KMS-11 (cell line): ENCODE measurements at regions not wholly inside any gene's neighbourhood (a gene's known extent, or its start where the extent isn't known, plus 50 kb on each side); places are given as distances from the start of the nearest gene placed in this dataset.

ENCODE experiments used
- H2AFZ ChIP-seq: fragments of 200-600 bp; sonication (generic); 2 replicates; pipeline ENCODE4 v1.6.1; 2016; ENCODE audit warnings: antibody characterized with exemption, mixed run types, low read depth
- H3K27ac ChIP-seq: fragments of 200-600 bp; sonication (generic); 2 replicates; pipeline ENCODE4 v1.6.1; 2016; ENCODE audit warnings: mild to moderate bottlenecking, mixed run types
- H3K27me3 ChIP-seq: fragments of 200-600 bp; sonication (generic); 2 replicates; pipeline ENCODE4 v1.6.1; 2017; ENCODE audit warnings: mild to moderate bottlenecking, low read depth, mixed run types, moderate library complexity; ENCODE audit not compliant: insufficient read depth
- H3K36me3 ChIP-seq: fragments of 200-600 bp; sonication (generic); 2 replicates; pipeline ENCODE4 v1.6.1; 2017; ENCODE audit warnings: mild to moderate bottlenecking, mixed run types; ENCODE audit not compliant: insufficient read depth
- H3K4me1 ChIP-seq: fragments of 200-600 bp; sonication (generic); 2 replicates; pipeline ENCODE4 v1.6.1; 2016; ENCODE audit warnings: mild to moderate bottlenecking, low read depth, mixed run types; ENCODE audit not compliant: poor library complexity, severe bottlenecking
- H3K4me2 ChIP-seq: fragments of 200-600 bp; sonication (generic); 2 replicates; pipeline ENCODE4 v1.7.0; 2016; ENCODE audit warnings: mild to moderate bottlenecking, mixed run types
- H3K4me3 ChIP-seq: fragments of 200-600 bp; sonication (generic); IDR thresholded peaks from 2 replicates; pipeline ENCODE4 v1.6.1; 2017; ENCODE audit warnings: low read depth, low read length, mixed read lengths; ENCODE audit not compliant: insufficient read depth
- H3K79me2 ChIP-seq: fragments of 200-600 bp; sonication (generic); 2 replicates; pipeline ENCODE4 v1.6.1; 2016; ENCODE audit warnings: low read depth, mixed run types; ENCODE audit not compliant: insufficient read depth
- H3K9ac ChIP-seq: fragments of 200-600 bp; sonication (generic); 2 replicates; pipeline ENCODE4 v1.6.1; 2016; ENCODE audit warnings: mild to moderate bottlenecking, mixed run types
- H4K20me1 ChIP-seq: fragments of 200-600 bp; sonication (generic); 2 replicates; pipeline ENCODE4 v1.6.1; 2016; ENCODE audit warnings: mild to moderate bottlenecking, mixed run types; ENCODE audit not compliant: insufficient read depth
- TF ChIP-seq, protein P1 (sequence below): fragments of 200-600 bp; sonication (generic); conservative IDR thresholded peaks from 2 replicates; pipeline ENCODE4 v1.6.1; 2017; ENCODE audit warnings: low read depth, mild to moderate bottlenecking, antibody characterized with exemption, low read length, moderate library complexity, mixed read lengths

- Histone ChIP-seq H3K79me2 (no peaks in the 10 kb centered on the region), H3K27ac (no peak overlapping the region), H3K27me3 (no peaks in the 10 kb centered on the region), H4K20me1 (no peaks in the 10 kb centered on the region), H3K4me2 (no peak overlapping the region), H3K36me3 (no peaks in the 10 kb centered on the region), H2AFZ (no peak overlapping the region), H3K9ac (no peak overlapping the region), H3K4me1 (no peaks in the 10 kb centered on the region), H3K4me3 (no peak overlapping the region)
- TF ChIP-seq, protein P1, sequence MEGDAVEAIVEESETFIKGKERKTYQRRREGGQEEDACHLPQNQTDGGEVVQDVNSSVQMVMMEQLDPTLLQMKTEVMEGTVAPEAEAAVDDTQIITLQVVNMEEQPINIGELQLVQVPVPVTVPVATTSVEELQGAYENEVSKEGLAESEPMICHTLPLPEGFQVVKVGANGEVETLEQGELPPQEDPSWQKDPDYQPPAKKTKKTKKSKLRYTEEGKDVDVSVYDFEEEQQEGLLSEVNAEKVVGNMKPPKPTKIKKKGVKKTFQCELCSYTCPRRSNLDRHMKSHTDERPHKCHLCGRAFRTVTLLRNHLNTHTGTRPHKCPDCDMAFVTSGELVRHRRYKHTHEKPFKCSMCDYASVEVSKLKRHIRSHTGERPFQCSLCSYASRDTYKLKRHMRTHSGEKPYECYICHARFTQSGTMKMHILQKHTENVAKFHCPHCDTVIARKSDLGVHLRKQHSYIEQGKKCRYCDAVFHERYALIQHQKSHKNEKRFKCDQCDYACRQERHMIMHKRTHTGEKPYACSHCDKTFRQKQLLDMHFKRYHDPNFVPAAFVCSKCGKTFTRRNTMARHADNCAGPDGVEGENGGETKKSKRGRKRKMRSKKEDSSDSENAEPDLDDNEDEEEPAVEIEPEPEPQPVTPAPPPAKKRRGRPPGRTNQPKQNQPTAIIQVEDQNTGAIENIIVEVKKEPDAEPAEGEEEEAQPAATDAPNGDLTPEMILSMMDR = no peak
These were observed 855.4 kb upstream of the NR2F2 start for GRCh38 chr15:95475067-95475466.

DNA sequence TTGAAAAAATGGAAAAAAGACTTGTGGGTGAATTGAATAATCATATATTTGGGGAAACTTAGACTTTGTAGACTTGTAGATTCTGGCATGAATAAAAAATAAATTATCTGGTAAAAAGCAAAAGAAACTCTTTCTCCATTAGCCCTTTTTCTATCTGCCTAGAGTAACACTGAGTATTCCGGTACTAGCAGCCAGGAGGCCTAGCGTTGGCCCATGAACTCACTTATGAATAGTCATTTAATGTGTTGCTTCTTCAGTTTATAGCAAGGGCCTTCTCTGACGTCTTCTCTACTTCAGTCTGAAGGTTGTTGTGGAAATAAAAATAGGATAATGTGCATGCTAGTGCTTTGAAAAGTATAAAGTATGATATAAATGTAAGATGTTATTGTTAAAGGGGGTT, 851.2 kb upstream of the NR2F2 start:
- Histone ChIP-seq H4K20me1 (no peaks in the 10 kb centered on the region), H3K27me3 (no peaks in the 10 kb centered on the region), H2AFZ (no peak overlapping the region), H3K9ac (no peak overlapping the region), H3K79me2 (no peaks in the 10 kb centered on the region), H3K4me3 (no peak overlapping the region), H3K4me2 (no peak overlapping the region), H3K27ac (no peak overlapping the region), H3K4me1 (no peaks in the 10 kb centered on the region), H3K36me3 (no peaks in the 10 kb centered on the region)
- TF ChIP-seq, protein P1 = no peak

DNA sequence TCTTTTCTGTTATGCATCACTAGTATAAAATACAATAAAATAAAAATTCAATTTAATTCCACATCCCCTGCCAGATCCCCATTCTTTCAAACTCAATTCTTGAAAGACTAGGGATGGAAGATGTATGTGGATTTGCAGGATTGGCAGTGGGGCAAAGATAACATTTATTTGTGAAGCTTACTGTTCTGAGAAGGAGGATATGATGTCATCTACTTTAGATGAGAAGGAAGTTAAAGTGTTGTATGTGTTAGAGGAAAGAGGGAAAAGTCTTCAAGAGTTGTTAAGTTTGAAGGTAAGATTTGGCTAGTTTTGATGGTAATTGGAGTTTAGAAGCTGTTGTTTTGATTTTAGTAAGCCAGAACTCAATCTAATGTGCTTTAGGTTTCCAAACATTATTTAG, 845.1 kb upstream of the NR2F2 start:
- no peaks in the 10 kb centered on the region for H3K27me3 ChIP-seq
- no peak overlapping the region for H3K4me2 ChIP-seq
- no peak overlapping the region for H3K27ac ChIP-seq
- H4K20me1 ChIP-seq = no peaks in the 10 kb centered on the region
- TF ChIP-seq, protein P1 = no peak
- no peaks in the 10 kb centered on the region for H3K79me2 ChIP-seq
- no peak overlapping the region for H2AFZ ChIP-seq
- H3K9ac ChIP-seq = no peak overlapping the region
- H3K36me3 ChIP-seq = no peaks in the 10 kb centered on the region
- no peaks in the 10 kb centered on the region for H3K4me1 ChIP-seq
- no peak overlapping the region for H3K4me3 ChIP-seq

GRCh38 chr15:95486224-95486623, 844.3 kb upstream of the NR2F2 start:
- Histone ChIP-seq H3K4me3 (no peak overlapping the region), H3K79me2 (no peaks in the 10 kb centered on the region), H4K20me1 (no peaks in the 10 kb centered on the region), H3K4me2 (no peak overlapping the region), H3K27ac (no peak overlapping the region), H3K4me1 (no peaks in the 10 kb centered on the region), H3K27me3 (no peaks in the 10 kb centered on the region), H2AFZ (no peak overlapping the region), H3K9ac (no peak overlapping the region), H3K36me3 (no peaks in the 10 kb centered on the region)
- TF ChIP-seq, protein P1 = no peak
